ENCODE measurements at regions not wholly inside any gene's neighbourhood (a gene's known extent, or its start where the extent isn't known, plus 50 kb on each side); places are given as distances from the start of the nearest gene placed in this dataset.

DNA sequence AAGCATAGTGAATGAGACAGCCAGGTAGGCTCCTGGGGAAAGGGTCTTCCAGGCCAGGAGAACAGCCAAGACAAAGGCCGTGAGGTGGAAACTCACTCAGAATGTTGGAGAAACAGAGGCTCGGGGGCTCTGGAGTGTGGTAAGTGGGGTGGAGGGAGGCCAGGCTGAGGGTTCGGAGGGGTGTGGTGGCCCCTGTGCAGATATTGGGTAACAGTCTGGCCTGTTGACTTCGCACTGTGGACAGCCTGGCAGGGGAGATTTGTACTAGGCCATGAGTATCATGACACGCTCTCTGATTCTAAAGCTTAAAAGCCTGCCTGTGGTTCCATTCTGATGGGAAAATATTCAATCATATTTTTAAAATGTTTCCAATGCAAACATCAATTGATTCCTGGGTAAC, 239.3 kb downstream of the GADD45G start:
- no peak overlapping the region for H3K18ac ChIP-seq (ENCODE audit: low read length)
- H2BK12ac ChIP-seq (ENCODE audit: low read length): no peak overlapping the region
- no peak overlapping the region for H3K9ac ChIP-seq (ENCODE audit: low read length)
- H4K8ac ChIP-seq (ENCODE audit: low read depth, low read length): no peak overlapping the region
- no peak overlapping the region for H4K12ac ChIP-seq (ENCODE audit: low read depth, low read length)
- H3K27me3 ChIP-seq (ENCODE audit: insufficient read depth, low read length): no peaks in the 10 kb centered on the region
- DNase-seq: no peak
- no peaks in the 10 kb centered on the region for H3K79me2 ChIP-seq (ENCODE audit: control insufficient read depth, insufficient read depth, low read length, poor library complexity)
- H2AFZ ChIP-seq (ENCODE audit: insufficient read depth, low read length, poor library complexity): no peak overlapping the region
- no peak overlapping the region for H3K23ac ChIP-seq (ENCODE audit: low read length)
- H3K4me1 ChIP-seq (ENCODE audit: control insufficient read depth in 1 of 2, insufficient read depth in 2 of 2, low read length in 2 of 2): no peaks in the 10 kb centered on the region
- no peak overlapping the region for H3K14ac ChIP-seq (ENCODE audit: low read length)
- H4K91ac ChIP-seq (ENCODE audit: low read depth, low read length): no peak overlapping the region
- no peak overlapping the region for H3K4ac ChIP-seq (ENCODE audit: low read depth, low read length)
- no peak overlapping the region for H3K4me3 ChIP-seq (ENCODE audit: low read depth, low read length)
- peaks cover 9% of the 10 kb centered on the region for H3K9me3 ChIP-seq (ENCODE audit: insufficient read depth, low read depth, low read length)
- no peaks in the 10 kb centered on the region for H3K36me3 ChIP-seq (ENCODE audit: control insufficient read depth in 1 of 2, insufficient read depth in 2 of 2, low read length in 2 of 2)
- no peak overlapping the region for H3K4me2 ChIP-seq (ENCODE audit: low read length)
- WGBS (ENCODE audit: extremely low coverage, insufficient coverage, insufficient read length): no CpG with 5 or more reads among the region's 5 CpGs
- H2AK5ac ChIP-seq (ENCODE audit: low read length): no peak overlapping the region
- H3K27ac ChIP-seq (ENCODE audit: low read depth, low read length): no peak overlapping the region
- no peaks in the 10 kb centered on the region for H3K79me1 ChIP-seq (ENCODE audit: low read length)
- no peak overlapping the region for H2BK5ac ChIP-seq (ENCODE audit: low read depth, low read length, poor library complexity)
- no peak overlapping the region for H2BK120ac ChIP-seq (ENCODE audit: insufficient read depth, low read length, poor library complexity)

DNA sequence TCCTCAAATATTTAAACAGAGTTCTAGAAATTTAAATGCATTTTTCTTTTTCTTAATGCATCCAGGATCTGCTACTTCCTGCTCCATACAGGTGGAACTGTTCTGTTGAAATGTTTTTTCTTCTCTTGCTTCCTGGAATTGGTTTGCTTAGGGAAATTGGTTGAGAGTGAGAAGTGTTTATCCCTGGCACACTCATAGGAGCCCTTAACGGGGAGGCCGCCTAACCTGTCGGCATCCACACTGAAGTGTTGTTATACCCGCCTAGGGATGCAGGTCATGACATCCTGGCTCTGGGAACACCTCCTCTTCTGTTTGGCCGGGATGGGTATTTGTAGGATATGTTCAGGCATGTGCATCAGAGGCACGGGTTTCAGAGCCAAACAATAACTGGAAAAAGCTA, 239.7 kb downstream of the GADD45G start:
- Histone ChIP-seq H3K79me2 (ENCODE audit: control insufficient read depth, insufficient read depth, low read length, poor library complexity) (no peaks in the 10 kb centered on the region), H4K12ac (ENCODE audit: low read depth, low read length) (no peak overlapping the region), H3K14ac (ENCODE audit: low read length) (no peak overlapping the region), H3K79me1 (ENCODE audit: low read length) (no peaks in the 10 kb centered on the region), H3K4me2 (ENCODE audit: low read length) (no peak overlapping the region), H3K23ac (ENCODE audit: low read length) (no peak overlapping the region), H3K9ac (ENCODE audit: low read length) (no peak overlapping the region), H3K9me3 (ENCODE audit: insufficient read depth, low read depth, low read length) (peaks cover 10% of the 10 kb centered on the region), H2AFZ (ENCODE audit: insufficient read depth, low read length, poor library complexity) (no peak overlapping the region), H3K27ac (ENCODE audit: low read depth, low read length) (no peak overlapping the region), H4K91ac (ENCODE audit: low read depth, low read length) (no peak overlapping the region), H3K4ac (ENCODE audit: low read depth, low read length) (no peak overlapping the region), H2AK5ac (ENCODE audit: low read length) (no peak overlapping the region), H3K36me3 (ENCODE audit: control insufficient read depth in 1 of 2, insufficient read depth in 2 of 2, low read length in 2 of 2) (no peaks in the 10 kb centered on the region), H2BK120ac (ENCODE audit: insufficient read depth, low read length, poor library complexity) (no peak overlapping the region), H2BK5ac (ENCODE audit: low read depth, low read length, poor library complexity) (no peak overlapping the region), H3K18ac (ENCODE audit: low read length) (no peak overlapping the region), H2BK12ac (ENCODE audit: low read length) (no peak overlapping the region), H3K27me3 (ENCODE audit: insufficient read depth, low read length) (no peaks in the 10 kb centered on the region), H3K4me3 (ENCODE audit: low read depth, low read length) (no peak overlapping the region), H3K4me1 (ENCODE audit: control insufficient read depth in 1 of 2, insufficient read depth in 2 of 2, low read length in 2 of 2) (no peaks in the 10 kb centered on the region), H4K8ac (ENCODE audit: low read depth, low read length) (no peak overlapping the region)
- WGBS (ENCODE audit: extremely low coverage, insufficient coverage, insufficient read length): no CpG with 5 or more reads among the region's 6 CpGs
- no peak for DNase-seq

GRCh38 chr9:89845321-89845720, 240.5 kb downstream of the GADD45G start:
- no peaks in the 10 kb centered on the region for H3K27me3 ChIP-seq (ENCODE audit: insufficient read depth, low read length)
- H2AK5ac ChIP-seq (ENCODE audit: low read length): no peak overlapping the region
- H3K36me3 ChIP-seq (ENCODE audit: control insufficient read depth in 1 of 2, insufficient read depth in 2 of 2, low read length in 2 of 2): no peaks in the 10 kb centered on the region
- H3K79me1 ChIP-seq (ENCODE audit: low read length): no peaks in the 10 kb centered on the region
- no peaks in the 10 kb centered on the region for H3K4me1 ChIP-seq (ENCODE audit: control insufficient read depth in 1 of 2, insufficient read depth in 2 of 2, low read length in 2 of 2)
- H3K4ac ChIP-seq (ENCODE audit: low read depth, low read length): no peak overlapping the region
- H3K4me3 ChIP-seq (ENCODE audit: low read depth, low read length): no peak overlapping the region
- H4K8ac ChIP-seq (ENCODE audit: low read depth, low read length): no peak overlapping the region
- no peak overlapping the region for H3K14ac ChIP-seq (ENCODE audit: low read length)
- no peak overlapping the region for H3K23ac ChIP-seq (ENCODE audit: low read length)
- no peak overlapping the region for H4K12ac ChIP-seq (ENCODE audit: low read depth, low read length)
- no peak overlapping the region for H2BK5ac ChIP-seq (ENCODE audit: low read depth, low read length, poor library complexity)
- no peak overlapping the region for H2BK12ac ChIP-seq (ENCODE audit: low read length)
- H3K4me2 ChIP-seq (ENCODE audit: low read length): no peak overlapping the region
- peaks cover 10% of the 10 kb centered on the region for H3K9me3 ChIP-seq (ENCODE audit: insufficient read depth, low read depth, low read length)
- no peak overlapping the region for H2BK120ac ChIP-seq (ENCODE audit: insufficient read depth, low read length, poor library complexity)
- H3K79me2 ChIP-seq (ENCODE audit: control insufficient read depth, insufficient read depth, low read length, poor library complexity): no peaks in the 10 kb centered on the region
- H3K9ac ChIP-seq (ENCODE audit: low read length): no peak overlapping the region
- H3K18ac ChIP-seq (ENCODE audit: low read length): no peak overlapping the region
- WGBS (ENCODE audit: extremely low coverage, insufficient coverage, insufficient read length): no CpG with 5 or more reads among the region's 3 CpGs
- H3K27ac ChIP-seq (ENCODE audit: low read depth, low read length): no peak overlapping the region
- no peak overlapping the region for H2AFZ ChIP-seq (ENCODE audit: insufficient read depth, low read length, poor library complexity)
- no peak for DNase-seq
- H4K91ac ChIP-seq (ENCODE audit: low read depth, low read length): no peak overlapping the region

DNA sequence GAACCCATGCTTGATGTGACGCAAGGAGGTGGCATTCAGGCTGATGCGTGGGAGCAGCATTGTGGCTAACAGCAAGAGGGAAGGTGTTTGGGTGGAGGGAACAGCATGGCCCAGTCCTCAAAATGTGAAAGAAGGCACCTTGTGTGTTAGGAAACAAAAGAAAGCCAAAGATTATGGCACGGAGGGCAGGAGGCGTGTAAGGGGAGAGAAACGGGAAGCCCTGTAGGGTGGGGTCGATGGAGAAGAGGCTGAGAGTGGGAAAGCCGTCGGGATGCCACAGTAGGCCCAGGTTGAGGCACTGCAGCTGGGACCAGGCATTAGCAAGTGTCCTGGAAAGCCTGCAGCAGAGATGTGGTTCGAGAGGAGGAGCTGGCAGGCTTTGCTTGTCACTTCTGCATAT, 241.1 kb downstream of the GADD45G start:
- Histone ChIP-seq H3K18ac (ENCODE audit: low read length) (no peak overlapping the region), H3K4me3 (ENCODE audit: low read depth, low read length) (no peak overlapping the region), H3K4ac (ENCODE audit: low read depth, low read length) (no peak overlapping the region), H3K9ac (ENCODE audit: low read length) (no peak overlapping the region), H4K12ac (ENCODE audit: low read depth, low read length) (no peak overlapping the region), H3K23ac (ENCODE audit: low read length) (no peak overlapping the region), H2AK5ac (ENCODE audit: low read length) (no peak overlapping the region), H3K36me3 (ENCODE audit: control insufficient read depth in 1 of 2, insufficient read depth in 2 of 2, low read length in 2 of 2) (no peaks in the 10 kb centered on the region), H3K14ac (ENCODE audit: low read length) (no peak overlapping the region), H3K9me3 (ENCODE audit: insufficient read depth, low read depth, low read length) (peaks cover 10% of the 10 kb centered on the region), H2BK120ac (ENCODE audit: insufficient read depth, low read length, poor library complexity) (no peak overlapping the region), H3K79me2 (ENCODE audit: control insufficient read depth, insufficient read depth, low read length, poor library complexity) (no peaks in the 10 kb centered on the region), H3K4me1 (ENCODE audit: control insufficient read depth in 1 of 2, insufficient read depth in 2 of 2, low read length in 2 of 2) (no peaks in the 10 kb centered on the region), H4K8ac (ENCODE audit: low read depth, low read length) (no peak overlapping the region), H2BK5ac (ENCODE audit: low read depth, low read length, poor library complexity) (no peak overlapping the region), H2BK12ac (ENCODE audit: low read length) (no peak overlapping the region), H4K91ac (ENCODE audit: low read depth, low read length) (no peak overlapping the region), H3K79me1 (ENCODE audit: low read length) (no peaks in the 10 kb centered on the region), H3K27ac (ENCODE audit: low read depth, low read length) (no peak overlapping the region), H3K4me2 (ENCODE audit: low read length) (no peak overlapping the region), H3K27me3 (ENCODE audit: insufficient read depth, low read length) (no peaks in the 10 kb centered on the region), H2AFZ (ENCODE audit: insufficient read depth, low read length, poor library complexity) (no peak overlapping the region)
- no CpG with 5 or more reads among the region's 9 CpGs for WGBS (ENCODE audit: extremely low coverage, insufficient coverage, insufficient read length)
- no peak for DNase-seq
